HCT116 (cell line): ENCODE measurements at regions not wholly inside any gene's neighbourhood (a gene's known extent, or its start where the extent isn't known, plus 50 kb on each side); places are given as distances from the start of the nearest gene placed in this dataset.

ENCODE experiments used
- ATAC-seq: fragments of 200-7000 bp; cut with Tn5 transposase; 2 replicates; pipeline ENCODE4 v1.9.1; 2020; ENCODE audit warnings: mild to moderate bottlenecking, moderate library complexity
- BruUV-seq: library from RNA; stranded (reverse); fragments of 400-500 nt; replicated peaks from 2 replicates; lab custom pipeline; 2021; lab: Mats Ljungman, UMichigan
- CTCF ChIA-PET: fragments of 300-600 bp; sonication (Branson Sonifier 250); formaldehyde crosslinking; loops from one replicate; lab custom pipeline; 2021; ENCODE audit warnings: antibody characterized with exemption; lab: Charles Lee
- POLR2A ChIA-PET: fragments of 300-600, 350-600 bp; sonication (Branson Sonifier 250); formaldehyde crosslinking; loops from one replicate; lab custom pipeline; 2021; ENCODE audit warnings: antibody characterized with exemption; lab: Charles Lee
- RAD21 ChIA-PET, 2 experiments: fragments of 300-600 bp; sonication (Branson Sonifier 250); formaldehyde crosslinking; loops; one replicate each; lab custom pipeline; 2023; ENCODE audit warnings: low total read pairs in 2 of 2; ENCODE audit not compliant: uncharacterized antibody in 2 of 2, unreplicated experiment in 2 of 2, low non-redundant PET in 1 of 2; lab: Charles Lee
- DNase-seq: peaks from one replicate; pipeline ENCODE4 v3.0.0-alpha.2; 2010; ENCODE audit warnings: low read depth, low spot score
- H2AFZ ChIP-seq: fragments of 200-600 bp; shearing (Covaris generic), sonication (generic); 2 replicates; pipeline ENCODE4 v1.6.1; 2017; ENCODE audit warnings: low read depth, mixed run types, mixed read lengths, antibody characterized with exemption, low read length; ENCODE audit not compliant: poor library complexity, severe bottlenecking
- H3K27ac ChIP-seq: 2 replicates; pipeline ENCODE4 v1.5.1; 2012; ENCODE audit warnings: low read depth, low read length
- H3K27me3 ChIP-seq: fragments of 200-600 bp; sonication (generic); 2 replicates; pipeline ENCODE4 v1.6.1; 2016; ENCODE audit warnings: mixed run types, low read length, mixed read lengths; ENCODE audit not compliant: insufficient read depth
- H3K36me3 ChIP-seq, 2 experiments: fragments of 200-500 bp in 1 of 2; fragments of 200-600 bp in 1 of 2; sonication (Bioruptor generic) in 1 of 2; sonication (generic) in 1 of 2; 2 replicates each; pipeline versions ENCODE4 v1.5.1 to v1.6.1; 2014 to 2016; ENCODE audit warnings: low read length in 2 of 2, inconsistent platforms in 1 of 2, mixed read lengths in 1 of 2, mixed run types in 1 of 2; ENCODE audit not compliant: insufficient read depth in 2 of 2, control insufficient read depth in 1 of 2
- H3K4me1 ChIP-seq, 2 experiments: fragments of 200-600 bp in 1 of 2; sonication (generic) in 1 of 2; 2 replicates each; pipeline versions ENCODE4 v1.5.1 to v1.6.1; 2012 to 2017; ENCODE audit warnings: low read length in 2 of 2, inconsistent platforms in 1 of 2, mild to moderate bottlenecking in 1 of 2, mixed read lengths in 1 of 2, mixed run types in 1 of 2, moderate library complexity in 1 of 2; ENCODE audit not compliant: insufficient read depth in 2 of 2, control insufficient read depth in 1 of 2
- H3K4me2 ChIP-seq: fragments of 200-600 bp; sonication (generic); 2 replicates; pipeline ENCODE4 v1.6.1; 2017; ENCODE audit warnings: mixed run types, low read length, mixed read lengths
- H3K4me3 ChIP-seq, 2 experiments: fragments of 200-600 bp in 1 of 2; sonication (generic) in 1 of 2; replicated peaks in 1 of 2; 2 replicates each; pipeline ENCODE4 v1.5.1; 2011 to 2016; ENCODE audit warnings: low read length in 2 of 2, control low read depth in 1 of 2, low read depth in 1 of 2, mild to moderate bottlenecking in 1 of 2, mixed read lengths in 1 of 2, mixed run types in 1 of 2
- H3K79me2 ChIP-seq: fragments of 200-600 bp; sonication (generic); 2 replicates; pipeline ENCODE4 v1.6.1; 2017; ENCODE audit warnings: mild to moderate bottlenecking, mixed run types, low read length, moderate library complexity, mixed read lengths; ENCODE audit not compliant: insufficient read depth
- H3K9ac ChIP-seq: fragments of 200-600 bp; sonication (generic); 2 replicates; pipeline ENCODE4 v1.6.1; 2016; ENCODE audit warnings: low read length, mixed read lengths
- H3K9me2 ChIP-seq: fragments of 200-600 bp; sonication (generic), shearing (Covaris generic); 2 replicates; pipeline ENCODE4 v1.6.1; 2017; ENCODE audit warnings: mixed run types, mild to moderate bottlenecking, moderate library complexity; ENCODE audit not compliant: insufficient read depth
- H3K9me3 ChIP-seq, 2 experiments: fragments of 200-500 bp in 1 of 2; fragments of 200-600 bp in 1 of 2; sonication (Bioruptor generic) in 1 of 2; sonication (generic) in 1 of 2; 2 replicates each; pipeline ENCODE4 v1.6.1; 2014 to 2017; ENCODE audit warnings: low read length in 2 of 2, mixed read lengths in 2 of 2, inconsistent platforms in 1 of 2, low read depth in 1 of 2, mild to moderate bottlenecking in 1 of 2, mixed run types in 1 of 2, moderate library complexity in 1 of 2; ENCODE audit not compliant: control insufficient read depth in 1 of 2, insufficient read depth in 1 of 2
- H4K20me1 ChIP-seq: fragments of 200-600 bp; sonication (generic), shearing (Covaris generic); 2 replicates; pipeline ENCODE4 v1.6.1; 2017; ENCODE audit warnings: mixed run types, mild to moderate bottlenecking, moderate library complexity; ENCODE audit not compliant: insufficient read depth
- CBX3 ChIP-seq: IDR thresholded peaks from 2 replicates; pipeline ENCODE4 v1.6.1; 2012; ENCODE audit warnings: low read depth
- CTCF ChIP-seq, 3 experiments: fragments of 200-600 bp in 1 of 3; sonication (generic) in 1 of 3; IDR thresholded peaks in 2 of 3; conservative IDR thresholded peaks in 1 of 3; 2 replicates each; pipeline ENCODE4 v1.5.1; 2012 to 2017; ENCODE audit warnings: low read depth in 2 of 3, low read length in 2 of 3, antibody characterized with exemption in 1 of 3, borderline replicate concordance in 1 of 3, control low read depth in 1 of 3, mild to moderate bottlenecking in 1 of 3, mixed read lengths in 1 of 3, mixed run types in 1 of 3, moderate library complexity in 1 of 3; ENCODE audit not compliant: insufficient read depth in 1 of 3
- ELF1 ChIP-seq: IDR thresholded peaks from 2 replicates; pipeline ENCODE4 v1.6.1; 2012; ENCODE audit warnings: low read depth, borderline replicate concordance
- EZH2 ChIP-seq: fragments of 200-600 bp; sonication (generic); IDR thresholded peaks from 2 replicates; pipeline ENCODE4 v1.6.1; 2017; ENCODE audit warnings: antibody characterized with exemption, mixed run types
- POLR2AphosphoS5 ChIP-seq: IDR thresholded peaks from 2 replicates; pipeline ENCODE4 v1.6.1; 2011; ENCODE audit warnings: mild to moderate bottlenecking, low read depth, low read length, moderate library complexity
- REST ChIP-seq: IDR thresholded peaks from 2 replicates; pipeline ENCODE4 v1.6.1; 2012; ENCODE audit warnings: low read depth
- SP1 ChIP-seq: IDR thresholded peaks from 2 replicates; pipeline ENCODE4 v1.6.1; 2012; ENCODE audit warnings: low read depth
- SRF ChIP-seq: IDR thresholded peaks from 2 replicates; pipeline ENCODE4 v1.6.1; 2012; ENCODE audit warnings: low read depth
- TCF7L2 ChIP-seq: IDR thresholded peaks from 2 replicates; pipeline ENCODE4 v1.7.0; 2011; ENCODE audit warnings: borderline replicate concordance, inconsistent platforms; ENCODE audit not compliant: insufficient read depth, insufficient read length; ENCODE audit errors: extremely low read depth
- ZNF274 ChIP-seq: fragments of 200-500 bp; sonication (Bioruptor generic); IDR thresholded peaks from 2 replicates; pipeline ENCODE4 v1.6.1; 2014; ENCODE audit warnings: mild to moderate bottlenecking, low read depth, low read length, inconsistent platforms
- intact Hi-C: fragments of 100-400 bp; cut with micrococcal nuclease; formaldehyde crosslinking; loops from 2 replicates; pipeline ENCODE4 v1.10.0; 2022

- TF ChIP-seq REST = no peak
- no peak for TF ChIP-seq CTCF (IDR thresholded peaks at IDR 0.05 in 2 of 3, conservative IDR thresholded peaks at IDR 0.05 in 1 of 3; ENCODE audit: borderline replicate concordance in 1 of 3, insufficient read depth in 1 of 3, low read depth in 2 of 3, low read length in 2 of 3)
- TF ChIP-seq ELF1 = no peak
- TF ChIP-seq POLR2AphosphoS5 = no peak
Observed at GRCh38 chr16:86729686-86730085, 151.3 kb downstream of the FOXL1 start (continued).

GRCh38 chr16:86730086-86730485 lies 151.7 kb downstream of the FOXL1 start:
- ChIA-PET CTCF (no interaction called here), RAD21 (no interaction called here), POLR2A (no interaction called here)
- Histone ChIP-seq H3K9me3 (no peaks in the 10 kb centered on the region), H3K79me2 (no peaks in the 10 kb centered on the region), H3K9me2 (no peaks in the 10 kb centered on the region), H4K20me1 (no peaks in the 10 kb centered on the region), H3K4me1 (no peaks in the 10 kb centered on the region), H3K4me2 (no peak overlapping the region), H3K36me3 (no peaks in the 10 kb centered on the region), H2AFZ (no peak overlapping the region), H3K27ac (no peak overlapping the region), H3K9ac (no peak overlapping the region), H3K27me3 (peaks cover 77% of the 10 kb centered on the region), H3K4me3 (no peak overlapping the region)
- TF ChIP-seq SRF (no peak), REST (no peak), TCF7L2 (no peak), EZH2 (no peak), ZNF274 (no peak), CBX3 (no peak), POLR2AphosphoS5 (no peak), SP1 (no peak)
- intact Hi-C loops = no loop called here
- ATAC-seq (no peak), DNase-seq (no peak)
- BruUV-seq = no TSS peak
